ENCODE measurements at regions not wholly inside any gene's neighbourhood (a gene's known extent, or its start where the extent isn't known, plus 50 kb on each side); places are given as distances from the start of the nearest gene placed in this dataset.
A peak's percentile ranks its signal among the peaks of the same experiment; 100 is the strongest.

GRCh38 chr6:14722001-14722562 lies 523.8 kb upstream of the JARID2 start:
- H3K27ac Mint-ChIP-seq, result peak overlapping the region; percentile 71

GRCh38 chr6:14722704-14723103 lies 523.2 kb upstream of the JARID2 start:
- Mint-ChIP-seq H3K4me3 (no peak overlapping the region), H3K4me1 (peaks cover 19% of the 10 kb centered on the region)
- DNase-seq, result no peak

More at GRCh38 chr6:14722001-14722562, 523.8 kb upstream of the JARID2 start:
- no peak for DNase-seq
- no peak for ATAC-seq
- no peaks in the 10 kb centered on the region for H3K9me3 ChIP-seq (ENCODE audit: control insufficient read depth, low read length, poor library complexity, severe bottlenecking)
- peaks cover 3% of the 10 kb centered on the region for H3K36me3 Mint-ChIP-seq (ENCODE audit: low read depth)
- H3K27me3 Mint-ChIP-seq, result no peaks in the 10 kb centered on the region
- no peak overlapping the region for H3K4me3 Mint-ChIP-seq
- H3K4me1 Mint-ChIP-seq, result peaks cover 21% of the 10 kb centered on the region

GRCh38 chr6:14723535-14724086 lies 522.3 kb upstream of the JARID2 start:
- ATAC-seq, result no peak

More at GRCh38 chr6:14722704-14723103, 523.2 kb upstream of the JARID2 start:
- peak; percentile 67 for ATAC-seq
- H3K9me3 ChIP-seq (ENCODE audit: control insufficient read depth, low read length, poor library complexity, severe bottlenecking), result no peaks in the 10 kb centered on the region
- Mint-ChIP-seq H3K36me3 (ENCODE audit: low read depth) (peaks cover 3% of the 10 kb centered on the region), H3K27ac (peak overlapping the region; percentile 71), H3K27me3 (no peaks in the 10 kb centered on the region)

GRCh38 chr6:14724549-14724948 lies 521.3 kb upstream of the JARID2 start:
- H3K4me3 Mint-ChIP-seq, result no peak overlapping the region
- no peaks in the 10 kb centered on the region for H3K9me3 ChIP-seq (ENCODE audit: control insufficient read depth, low read length, poor library complexity, severe bottlenecking)
- DNase-seq (no peak), ATAC-seq (no peak)
- H3K27me3 Mint-ChIP-seq, result no peaks in the 10 kb centered on the region
- peaks cover 3% of the 10 kb centered on the region for H3K36me3 Mint-ChIP-seq (ENCODE audit: low read depth)
- H3K27ac Mint-ChIP-seq, result no peak overlapping the region
- H3K4me1 Mint-ChIP-seq, result peaks cover 26% of the 10 kb centered on the region

More at GRCh38 chr6:14723535-14724086, 522.3 kb upstream of the JARID2 start:
- peaks cover 20% of the 10 kb centered on the region for H3K4me1 Mint-ChIP-seq
- peaks cover 3% of the 10 kb centered on the region for H3K36me3 Mint-ChIP-seq (ENCODE audit: low read depth)
- H3K27me3 Mint-ChIP-seq, result no peaks in the 10 kb centered on the region
- H3K4me3 Mint-ChIP-seq, result no peak overlapping the region
- DNase-seq, result no peak
- peak overlapping the region; percentile 71 for H3K27ac Mint-ChIP-seq
- no peaks in the 10 kb centered on the region for H3K9me3 ChIP-seq (ENCODE audit: control insufficient read depth, low read length, poor library complexity, severe bottlenecking)

GRCh38 chr6:14726816-14727493 lies 518.9 kb upstream of the JARID2 start:
- H3K36me3 Mint-ChIP-seq (ENCODE audit: low read depth), result peaks cover 3% of the 10 kb centered on the region
- no peak overlapping the region for H3K4me3 Mint-ChIP-seq
- H3K27me3 Mint-ChIP-seq, result no peaks in the 10 kb centered on the region
- no peak for DNase-seq
- peak; percentile 43 for ATAC-seq
- H3K4me1 Mint-ChIP-seq, result peaks cover 31% of the 10 kb centered on the region
- no peaks in the 10 kb centered on the region for H3K9me3 ChIP-seq (ENCODE audit: control insufficient read depth, low read length, poor library complexity, severe bottlenecking)
- no peak overlapping the region for H3K27ac Mint-ChIP-seq

GRCh38 chr6:14727494-14728395 lies 518.1 kb upstream of the JARID2 start:
- no peaks in the 10 kb centered on the region for H3K27me3 Mint-ChIP-seq
- no peak for ATAC-seq
- no peak overlapping the region for H3K4me3 Mint-ChIP-seq

GRCh38 chr6:14728396-14729024 lies 517.4 kb upstream of the JARID2 start:
- Mint-ChIP-seq H3K36me3 (ENCODE audit: low read depth) (peaks cover 1% of the 10 kb centered on the region), H3K27ac (peak overlapping the region; percentile 83), H3K4me1 (peaks cover 40% of the 10 kb centered on the region), H3K27me3 (no peaks in the 10 kb centered on the region), H3K4me3 (no peak overlapping the region)
- no peaks in the 10 kb centered on the region for H3K9me3 ChIP-seq (ENCODE audit: control insufficient read depth, low read length, poor library complexity, severe bottlenecking)
- DNase-seq (no peak), ATAC-seq (no peak)

More at GRCh38 chr6:14727494-14728395, 518.1 kb upstream of the JARID2 start:
- no peaks in the 10 kb centered on the region for H3K9me3 ChIP-seq (ENCODE audit: control insufficient read depth, low read length, poor library complexity, severe bottlenecking)
- no peak for DNase-seq
- Mint-ChIP-seq H3K4me1 (peaks cover 36% of the 10 kb centered on the region), H3K27ac (peak overlapping the region; percentile 37), H3K36me3 (ENCODE audit: low read depth) (peaks cover 3% of the 10 kb centered on the region)

- no peak for DNase-seq
- Mint-ChIP-seq H3K36me3 (ENCODE audit: low read depth) (no peaks in the 10 kb centered on the region), H3K27ac (peak overlapping the region; percentile 83), H3K4me3 (peak overlapping the region; percentile 25), H3K4me1 (peaks cover 46% of the 10 kb centered on the region), H3K27me3 (no peaks in the 10 kb centered on the region)
- peak; percentile 39 for ATAC-seq
- H3K9me3 ChIP-seq (ENCODE audit: control insufficient read depth, low read length, poor library complexity, severe bottlenecking), result no peaks in the 10 kb centered on the region
Measured at GRCh38 chr6:14729129-14729871, 516.6 kb upstream of the JARID2 start.

- no peak for DNase-seq
- no peak for ATAC-seq
- H3K36me3 Mint-ChIP-seq (ENCODE audit: low read depth), result no peaks in the 10 kb centered on the region
- H3K9me3 ChIP-seq (ENCODE audit: control insufficient read depth, low read length, poor library complexity, severe bottlenecking), result no peaks in the 10 kb centered on the region
- no peak overlapping the region for H3K27ac Mint-ChIP-seq
- H3K4me3 Mint-ChIP-seq, result no peak overlapping the region
- peaks cover 50% of the 10 kb centered on the region for H3K4me1 Mint-ChIP-seq
- H3K27me3 Mint-ChIP-seq, result no peaks in the 10 kb centered on the region
Measured at GRCh38 chr6:14730654-14731053, 515.2 kb upstream of the JARID2 start.

- no peaks in the 10 kb centered on the region for H3K36me3 Mint-ChIP-seq (ENCODE audit: low read depth)
- no peak overlapping the region for H3K4me3 Mint-ChIP-seq
- no peaks in the 10 kb centered on the region for H3K9me3 ChIP-seq (ENCODE audit: control insufficient read depth, low read length, poor library complexity, severe bottlenecking)
- no peak for DNase-seq
- peaks cover 47% of the 10 kb centered on the region for H3K4me1 Mint-ChIP-seq
- no peak for ATAC-seq
- H3K27ac Mint-ChIP-seq, result peak overlapping the region; percentile 68
- H3K27me3 Mint-ChIP-seq, result no peaks in the 10 kb centered on the region
Measured at GRCh38 chr6:14731611-14732010, 514.3 kb upstream of the JARID2 start.

- Mint-ChIP-seq H3K27me3 (no peaks in the 10 kb centered on the region), H3K27ac (peak overlapping the region; percentile 68), H3K4me1 (peaks cover 46% of the 10 kb centered on the region), H3K4me3 (peak overlapping the region; percentile 61), H3K36me3 (ENCODE audit: low read depth) (no peaks in the 10 kb centered on the region)
- no peaks in the 10 kb centered on the region for H3K9me3 ChIP-seq (ENCODE audit: control insufficient read depth, low read length, poor library complexity, severe bottlenecking)
- DNase-seq (no peak), ATAC-seq (peak; percentile 33)
Measured at GRCh38 chr6:14732226-14732843, 513.5 kb upstream of the JARID2 start.
